Esophagus squamous epithelium (tissue), 5 donors: ENCODE measurements at regions not wholly inside any gene's neighbourhood (a gene's known extent, or its start where the extent isn't known, plus 50 kb on each side); places are given as distances from the start of the nearest gene placed in this dataset.

Experiments used
- DNase-seq: peaks from one replicate; lab custom pipeline; 2025; lab: John Stamatoyannopoulos, UW
- H3K27ac ChIP-seq, 4 donors: fragments of 200-600 bp; sonication (generic); one replicate each; pipeline ENCODE4 v1.5.1; 2016 to 2019; ENCODE audit warnings: mild to moderate bottlenecking in 1 of 4
- H3K27me3 ChIP-seq, 4 donors: fragments of 200-600 bp; sonication (generic); 1 replicate in 3 of 4; 2 replicates in 1 of 4; pipeline versions ENCODE4 v1.5.1 to v1.6.0; 2017 to 2021; ENCODE audit warnings: antibody characterized with exemption in 1 of 4
- H3K36me3 ChIP-seq, 3 donors: fragments of 200-600 bp; sonication (generic); one replicate each; pipeline ENCODE4 v1.5.1; 2016 to 2019
- H3K4me1 ChIP-seq, 3 donors: fragments of 200-600 bp; sonication (generic); one replicate each; pipeline ENCODE4 v1.5.1; 2017 to 2019
- H3K4me3 ChIP-seq, 4 donors: fragments of 200-600 bp; sonication (generic); 1 replicate in 3 of 4; 2 replicates in 1 of 4; pipeline ENCODE4 v1.5.1; 2016 to 2019; ENCODE audit warnings: mild to moderate bottlenecking in 2 of 4, moderate library complexity in 1 of 4
- H3K9me3 ChIP-seq, 3 donors: fragments of 200-600 bp; sonication (generic); one replicate each; pipeline ENCODE4 v1.5.1; 2016 to 2019
- POLR2A ChIP-seq, 4 donors: fragments of 450-650 bp; IDR thresholded peaks; one replicate each; pipeline ENCODE4 v1.6.1; 2017; ENCODE audit warnings: antibody characterized with exemption in 4 of 4, mild to moderate bottlenecking in 4 of 4, moderate library complexity in 3 of 4
- WGBS, 2 donors: methylation state at CpG; one replicate each; pipeline ENCODE4 v1.1.5; 2018; 5-methylcytosine and 5-hydroxymethylcytosine counted together
- intact Hi-C: fragments of 100-400 bp; cut with DNase I; formaldehyde crosslinking; loops from one replicate; pipeline ENCODE4 v1.15.0; 2022
- TF ChIP-seq, protein P1 (sequence below), 6 experiments: fragments of 450-650 bp in 4 of 6; fragments of 200-600 bp in 2 of 6; sonication (generic) in 2 of 6; IDR thresholded peaks; one replicate each; pipeline ENCODE4 v1.5.1; 2016 to 2019; ENCODE audit warnings: antibody characterized with exemption in 6 of 6, mild to moderate bottlenecking in 4 of 6, moderate library complexity in 4 of 6
- donor health status: DM: yes; HTN: yes; CAD: no.

DNA sequence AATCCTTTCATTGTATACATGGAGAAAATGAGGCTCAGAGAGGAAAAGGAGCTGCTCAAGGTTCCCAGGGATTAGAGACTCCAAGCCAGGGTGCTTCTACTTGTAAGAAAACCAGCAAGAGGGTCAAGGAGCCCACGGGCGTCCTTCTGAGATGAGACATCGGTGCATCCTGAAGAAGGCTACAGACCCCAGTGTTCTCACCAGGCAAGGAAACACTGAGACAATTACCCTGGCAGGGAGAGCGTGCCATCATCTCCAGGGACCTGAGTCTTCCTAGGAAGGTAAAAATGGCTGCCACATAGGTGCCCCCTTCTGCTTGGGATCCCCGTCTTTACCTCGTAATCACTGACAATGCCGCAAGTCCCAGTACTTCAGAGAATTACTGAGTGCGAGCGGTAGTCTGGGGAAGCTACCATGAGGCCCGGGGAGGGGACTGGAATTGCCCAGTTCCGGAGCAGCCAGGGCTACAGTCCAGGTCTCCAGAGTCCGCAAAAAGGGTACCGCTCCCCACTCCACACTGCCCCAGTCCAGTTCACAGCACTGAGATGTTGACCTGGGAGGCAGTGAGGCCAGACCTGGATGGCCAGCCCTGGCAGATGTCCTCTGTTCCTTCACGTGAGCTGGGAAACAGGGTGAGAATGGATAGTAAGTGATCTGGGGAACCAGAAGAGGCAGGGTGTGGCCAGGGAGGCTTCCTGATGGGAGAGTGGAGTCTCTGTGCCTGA is 164.7 kb upstream of the SMAD3 start:
- Histone ChIP-seq H3K27me3 (no peaks in the 10 kb centered on the region), H3K4me3 (no peak overlapping the region), H3K36me3 (no peaks in the 10 kb centered on the region), H3K9me3 (no peaks in the 10 kb centered on the region), H3K27ac (peak overlapping the region in 1 of 4 donors; percentile 47), H3K4me1 (no peaks in the 10 kb centered on the region)
- WGBS, 2 donors: 78 to 80% methylated on average over 3 to 9 of the region's 14 CpGs
- intact Hi-C loops: no loop called here
- TF ChIP-seq POLR2A (IDR thresholded peaks at IDR 0.05): no peak
- TF ChIP-seq, protein P1, sequence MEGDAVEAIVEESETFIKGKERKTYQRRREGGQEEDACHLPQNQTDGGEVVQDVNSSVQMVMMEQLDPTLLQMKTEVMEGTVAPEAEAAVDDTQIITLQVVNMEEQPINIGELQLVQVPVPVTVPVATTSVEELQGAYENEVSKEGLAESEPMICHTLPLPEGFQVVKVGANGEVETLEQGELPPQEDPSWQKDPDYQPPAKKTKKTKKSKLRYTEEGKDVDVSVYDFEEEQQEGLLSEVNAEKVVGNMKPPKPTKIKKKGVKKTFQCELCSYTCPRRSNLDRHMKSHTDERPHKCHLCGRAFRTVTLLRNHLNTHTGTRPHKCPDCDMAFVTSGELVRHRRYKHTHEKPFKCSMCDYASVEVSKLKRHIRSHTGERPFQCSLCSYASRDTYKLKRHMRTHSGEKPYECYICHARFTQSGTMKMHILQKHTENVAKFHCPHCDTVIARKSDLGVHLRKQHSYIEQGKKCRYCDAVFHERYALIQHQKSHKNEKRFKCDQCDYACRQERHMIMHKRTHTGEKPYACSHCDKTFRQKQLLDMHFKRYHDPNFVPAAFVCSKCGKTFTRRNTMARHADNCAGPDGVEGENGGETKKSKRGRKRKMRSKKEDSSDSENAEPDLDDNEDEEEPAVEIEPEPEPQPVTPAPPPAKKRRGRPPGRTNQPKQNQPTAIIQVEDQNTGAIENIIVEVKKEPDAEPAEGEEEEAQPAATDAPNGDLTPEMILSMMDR (IDR thresholded peaks at IDR 0.05): no peak
- no peak for DNase-seq

DNA sequence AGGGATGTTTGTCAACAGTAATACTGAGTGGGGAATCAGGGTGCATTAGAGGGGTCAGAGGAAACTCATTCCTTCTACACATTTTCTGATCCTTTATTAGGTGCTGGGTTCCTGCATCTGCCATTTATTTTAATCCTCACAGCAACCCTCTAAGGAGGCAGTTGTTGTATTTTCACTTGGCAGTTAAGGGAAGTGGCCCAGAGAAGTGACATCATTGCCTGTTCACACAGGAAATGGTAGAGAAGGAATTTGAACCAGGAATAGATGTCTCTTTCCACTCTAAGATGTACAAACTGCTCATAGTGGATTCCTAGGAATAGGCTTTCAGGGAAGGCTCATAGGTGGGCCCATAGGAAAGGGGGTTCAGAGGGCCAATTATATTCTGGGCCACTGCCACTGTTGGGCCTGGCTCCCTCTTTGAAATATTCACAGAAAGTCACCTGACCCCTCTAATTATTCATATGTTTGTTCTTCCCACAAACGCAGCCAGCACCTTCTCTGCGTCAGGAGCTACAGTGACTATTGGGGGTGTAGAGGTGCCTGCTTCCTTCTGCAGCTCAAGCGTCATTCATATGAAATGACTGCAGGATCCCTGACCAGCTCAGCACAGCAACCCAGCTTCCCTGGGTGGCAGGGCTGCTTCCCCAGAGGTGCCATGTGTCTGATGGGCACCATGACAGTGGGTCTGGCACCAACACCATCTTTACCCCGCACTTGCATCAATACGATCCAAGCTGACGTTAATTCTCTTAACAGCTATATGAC is 163.9 kb upstream of the SMAD3 start:
- peak overlapping the region in 1 of 4 donors; percentile 47 for H3K27ac ChIP-seq
- WGBS, 2 donors: 85 to 88% methylated on average over 6 of the region's 6 CpGs
- no peak for DNase-seq
- intact Hi-C loops: no loop called here
- no peaks in the 10 kb centered on the region for H3K27me3 ChIP-seq
- TF ChIP-seq, protein P1 (IDR thresholded peaks at IDR 0.05): no peak
- no peak for TF ChIP-seq POLR2A (IDR thresholded peaks at IDR 0.05)
- H3K4me3 ChIP-seq: no peak overlapping the region
- no peaks in the 10 kb centered on the region for H3K9me3 ChIP-seq
- no peaks in the 10 kb centered on the region for H3K36me3 ChIP-seq
- H3K4me1 ChIP-seq: no peaks in the 10 kb centered on the region

DNA sequence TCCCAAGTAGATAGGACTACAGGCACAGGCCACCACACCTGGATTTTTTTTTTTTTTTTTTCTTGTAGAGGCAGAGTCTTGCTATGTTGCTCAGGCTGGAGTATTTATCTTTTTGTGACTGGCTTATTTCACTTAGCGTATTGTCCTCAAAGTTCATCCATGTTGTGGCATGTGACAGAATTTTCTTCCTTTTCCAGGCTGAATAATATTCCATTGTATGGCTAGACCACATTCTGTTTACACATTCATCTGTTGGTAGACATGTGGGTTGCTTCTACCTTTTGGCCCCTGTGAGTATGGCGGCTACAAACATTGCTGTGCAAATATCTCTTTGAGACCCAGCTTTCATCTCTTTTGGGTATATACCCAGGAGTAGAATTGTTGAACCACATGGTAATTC is 160.2 kb upstream of the SMAD3 start:
- H3K36me3 ChIP-seq: no peaks in the 10 kb centered on the region
- H3K9me3 ChIP-seq: no peaks in the 10 kb centered on the region
- H3K27me3 ChIP-seq: no peaks in the 10 kb centered on the region
- H3K4me1 ChIP-seq: peaks cover 9 to 20% (median 10%) of the 10 kb centered on the region in 3 donors
- DNase-seq: no peak
- TF ChIP-seq POLR2A (IDR thresholded peaks at IDR 0.05): no peak
- TF ChIP-seq, protein P1 (IDR thresholded peaks at IDR 0.05): no peak
- no peak overlapping the region for H3K4me3 ChIP-seq
- H3K27ac ChIP-seq: no peak overlapping the region
- WGBS, 2 donors: 90 to 100% methylated on average over 2 of the region's 2 CpGs
- intact Hi-C loops: no loop called here

DNA sequence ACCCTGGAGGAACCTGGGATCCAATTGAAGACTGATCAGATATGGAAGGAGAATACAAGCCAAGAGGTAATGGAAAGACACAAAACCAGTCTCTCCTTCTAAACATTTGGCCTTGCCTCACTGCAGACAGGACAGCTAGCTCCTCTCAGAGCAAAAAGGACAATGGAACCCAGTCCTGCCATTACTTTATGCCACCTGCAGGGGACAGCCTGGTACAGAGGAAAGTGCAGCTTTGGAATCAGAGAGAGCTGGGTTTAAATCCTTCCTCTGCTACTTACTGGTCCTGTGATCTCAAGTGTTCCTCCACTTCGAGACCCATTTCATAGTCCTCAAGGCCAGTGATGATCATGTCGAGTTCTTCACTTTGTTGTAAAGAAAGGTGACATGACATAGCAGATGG is 159.4 kb upstream of the SMAD3 start:
- H3K36me3 ChIP-seq: no peaks in the 10 kb centered on the region
- H3K4me3 ChIP-seq: no peak overlapping the region
- DNase-seq: no peak
- H3K27me3 ChIP-seq: no peaks in the 10 kb centered on the region
- no peaks in the 10 kb centered on the region for H3K9me3 ChIP-seq
- WGBS, 2 donors: 83 to 86% methylated on average over 2 of the region's 2 CpGs
- peaks cover 9 to 20% (median 10%) of the 10 kb centered on the region in 3 donors for H3K4me1 ChIP-seq
- intact Hi-C loops: no loop called here
- no peak overlapping the region for H3K27ac ChIP-seq
- TF ChIP-seq, protein P1 (IDR thresholded peaks at IDR 0.05): no peak
- TF ChIP-seq POLR2A (IDR thresholded peaks at IDR 0.05): no peak
